Left lung (tissue), 4 donors: ENCODE measurements at regions not wholly inside any gene's neighbourhood (a gene's known extent, or its start where the extent isn't known, plus 50 kb on each side); places are given as distances from the start of the nearest gene placed in this dataset.

Experiments used
- ATAC-seq: fragments of 200-7000 bp; cut with Tn5 transposase; one replicate; pipeline ENCODE4 v1.9.1; 2020; ENCODE audit warnings: moderate library complexity
- DNase-seq, 4 donors: peaks; one replicate each; pipeline ENCODE4 v3.0.0-alpha.2; 2013 to 2020
- H3K27ac ChIP-seq, 2 donors: fragments of 200-600 bp; sonication (generic) in 1 of 2; one replicate each; pipeline versions ENCODE4 v1.5.0 to v1.8.0; 2020 to 2021
- H3K27me3 ChIP-seq, 2 donors: fragments of 200-600 bp; sonication (generic) in 1 of 2; one replicate each; pipeline versions ENCODE4 v1.5.0 to v1.8.0; 2020 to 2021
- H3K36me3 ChIP-seq, 2 donors: fragments of 200-600 bp; sonication (generic) in 1 of 2; one replicate each; pipeline versions ENCODE4 v1.5.0 to v1.8.0; 2020 to 2021
- H3K4me1 ChIP-seq, 2 donors: fragments of 200-600 bp; one replicate each; pipeline ENCODE4 v1.8.0; 2021
- H3K4me3 ChIP-seq, 2 donors: fragments of 200-600 bp; sonication (generic) in 1 of 2; one replicate each; pipeline versions ENCODE4 v1.5.0 to v1.8.0; 2020 to 2021; ENCODE audit warnings: mild to moderate bottlenecking in 1 of 2
- H3K9me3 ChIP-seq, 2 donors: fragments of 200-600 bp; sonication (generic) in 1 of 2; one replicate each; pipeline versions ENCODE4 v1.5.0 to v1.8.0; 2020 to 2021
- CTCF ChIP-seq, 2 donors: fragments of 200-600 bp; sonication (generic) in 1 of 2; IDR thresholded peaks; one replicate each; pipeline versions ENCODE4 v1.5.0 to v1.8.0; 2021; ENCODE audit warnings: antibody characterized with exemption in 2 of 2
- intact Hi-C, 2 donors: fragments of 100-400 bp; cut with DNase I; formaldehyde crosslinking; loops; one replicate each; pipeline versions ENCODE4 v1.11.2 to v1.14.2; 2022
- donor health status: DM: no; HTN: yes; CAD: no.
- donor health status: DM: no; HTN: no; CAD: no.

- H3K4me3 ChIP-seq = no peak overlapping the region
- H3K4me1 ChIP-seq = no peaks in the 10 kb centered on the region
- DNase-seq = no peak
- no peaks in the 10 kb centered on the region for H3K9me3 ChIP-seq
- TF ChIP-seq CTCF (IDR thresholded peaks at IDR 0.05) = no peak
- intact Hi-C loops = no loop called here
- no peak overlapping the region for H3K27ac ChIP-seq
- ATAC-seq = no peak
- H3K36me3 ChIP-seq = no peaks in the 10 kb centered on the region
- H3K27me3 ChIP-seq = no peaks in the 10 kb centered on the region
These were observed 405.3 kb upstream of the LUZP2 start for GRCh38 chr11:24091594-24091993.

- no peaks in the 10 kb centered on the region for H3K36me3 ChIP-seq
- intact Hi-C loops = no loop called here
- H3K27ac ChIP-seq = no peak overlapping the region
- no peak for TF ChIP-seq CTCF (IDR thresholded peaks at IDR 0.05)
- no peaks in the 10 kb centered on the region for H3K4me1 ChIP-seq
- ATAC-seq (no peak), DNase-seq (peak in 2 of 4 donors; percentile 29 to 58)
- H3K4me3 ChIP-seq = no peak overlapping the region
- no peaks in the 10 kb centered on the region for H3K9me3 ChIP-seq
- H3K27me3 ChIP-seq = no peaks in the 10 kb centered on the region
These were observed 403.5 kb upstream of the LUZP2 start for GRCh38 chr11:24093375-24093774.

- H3K9me3 ChIP-seq = peaks cover 0 to 33% of the 10 kb centered on the region in 2 donors
- intact Hi-C loops = no loop called here
- H3K36me3 ChIP-seq = no peaks in the 10 kb centered on the region
- no peaks in the 10 kb centered on the region for H3K27me3 ChIP-seq
- no peaks in the 10 kb centered on the region for H3K4me1 ChIP-seq
- no peak overlapping the region for H3K27ac ChIP-seq
- no peak overlapping the region for H3K4me3 ChIP-seq
- DNase-seq (no peak), ATAC-seq (no peak)
- TF ChIP-seq CTCF (IDR thresholded peaks at IDR 0.05) = no peak
These were observed 388.2 kb upstream of the LUZP2 start for GRCh38 chr11:24108609-24109008.

- H3K36me3 ChIP-seq = no peaks in the 10 kb centered on the region
- no peak overlapping the region for H3K4me3 ChIP-seq
- TF ChIP-seq CTCF (IDR thresholded peaks at IDR 0.05) = no peak
- H3K9me3 ChIP-seq = no peaks in the 10 kb centered on the region
- intact Hi-C loops = no loop called here
- DNase-seq (peak in 2 of 4 donors; percentile 28 to 43), ATAC-seq (no peak)
- H3K4me1 ChIP-seq = no peaks in the 10 kb centered on the region
- no peak overlapping the region for H3K27ac ChIP-seq
- H3K27me3 ChIP-seq = no peaks in the 10 kb centered on the region
These were observed 374.6 kb upstream of the LUZP2 start for GRCh38 chr11:24122291-24122690.

GRCh38 chr11:24124876-24125275 is 372.0 kb upstream of the LUZP2 start:
- Histone ChIP-seq H3K9me3 (no peaks in the 10 kb centered on the region), H3K27me3 (no peaks in the 10 kb centered on the region), H3K4me1 (no peaks in the 10 kb centered on the region), H3K4me3 (no peak overlapping the region), H3K27ac (no peak overlapping the region), H3K36me3 (no peaks in the 10 kb centered on the region)
- ATAC-seq (no peak), DNase-seq (no peak)
- no peak for TF ChIP-seq CTCF (IDR thresholded peaks at IDR 0.05)
- intact Hi-C loops = no loop called here
